ENCODE measurements at regions not wholly inside any gene's neighbourhood (a gene's known extent, or its start where the extent isn't known, plus 50 kb on each side); places are given as distances from the start of the nearest gene placed in this dataset.

GRCh38 chr1:80836505-80836904, 964.2 kb upstream of the ADGRL2 start:
- ChIA-PET POLR2A (no interaction called here), CTCF (no interaction called here)
- no peaks in the 10 kb centered on the region for H3K36me3 ChIP-seq (ENCODE audit: insufficient read depth, low read length)
- H3K27ac Mint-ChIP-seq: no peak overlapping the region
- H3K27me3 Mint-ChIP-seq: no peaks in the 10 kb centered on the region
- no peaks in the 10 kb centered on the region for H3K36me3 Mint-ChIP-seq (ENCODE audit: low read depth)
- DNase-seq: no peak
- TF ChIP-seq CTCF (IDR thresholded peaks at IDR 0.05): no peak
- peaks cover 13% of the 10 kb centered on the region for H3K9me3 Mint-ChIP-seq
- no peaks in the 10 kb centered on the region for H3K9me3 ChIP-seq (ENCODE audit: control insufficient read depth in 1 of 2, insufficient read depth in 1 of 2, low read length in 2 of 2)
- no peaks in the 10 kb centered on the region for H3K27me3 ChIP-seq (ENCODE audit: control insufficient read depth in 1 of 2, insufficient read depth in 2 of 2, low read length in 2 of 2)
- H3K4me3 ChIP-seq (ENCODE audit: low read length): no peak overlapping the region
- H3K4me1 ChIP-seq (ENCODE audit: insufficient read depth, low read length): no peaks in the 10 kb centered on the region
- no peak overlapping the region for H3K27ac ChIP-seq (ENCODE audit: low read depth in 1 of 2, low read length in 2 of 2)
- intact Hi-C loops (cut with DNase I, micrococcal nuclease): no loop called here
- H3K4me1 Mint-ChIP-seq (ENCODE audit: low read depth): no peaks in the 10 kb centered on the region
- H3K4me3 Mint-ChIP-seq: no peak overlapping the region
- ATAC-seq (ENCODE audit: poor library complexity): no peak

- DNase-seq (no peak), ATAC-seq (ENCODE audit: poor library complexity) (no peak)
- Mint-ChIP-seq H3K9me3 (peaks cover 2% of the 10 kb centered on the region), H3K36me3 (ENCODE audit: low read depth) (no peaks in the 10 kb centered on the region), H3K4me1 (ENCODE audit: low read depth) (no peaks in the 10 kb centered on the region), H3K27ac (no peak overlapping the region), H3K4me3 (no peak overlapping the region), H3K27me3 (no peaks in the 10 kb centered on the region)
- Histone ChIP-seq H3K36me3 (ENCODE audit: insufficient read depth, low read length) (no peaks in the 10 kb centered on the region), H3K27ac (ENCODE audit: low read depth in 1 of 2, low read length in 2 of 2) (no peak overlapping the region), H3K4me3 (ENCODE audit: low read length) (no peak overlapping the region), H3K9me3 (ENCODE audit: control insufficient read depth in 1 of 2, insufficient read depth in 1 of 2, low read length in 2 of 2) (peaks cover 0 to 5% of the 10 kb centered on the region in 2 experiments), H3K4me1 (ENCODE audit: insufficient read depth, low read length) (no peaks in the 10 kb centered on the region), H3K27me3 (ENCODE audit: control insufficient read depth in 1 of 2, insufficient read depth in 2 of 2, low read length in 2 of 2) (no peaks in the 10 kb centered on the region)
- ChIA-PET CTCF (no interaction called here), POLR2A (no interaction called here)
- intact Hi-C loops (cut with DNase I, micrococcal nuclease): no loop called here
- TF ChIP-seq CTCF (IDR thresholded peaks at IDR 0.05): no peak
Observed at GRCh38 chr1:80827666-80828065, 973.1 kb upstream of the ADGRL2 start.

- Mint-ChIP-seq H3K4me3 (no peak overlapping the region), H3K27me3 (no peaks in the 10 kb centered on the region), H3K4me1 (ENCODE audit: low read depth) (no peaks in the 10 kb centered on the region), H3K36me3 (ENCODE audit: low read depth) (no peaks in the 10 kb centered on the region), H3K27ac (no peak overlapping the region), H3K9me3 (peaks cover 2% of the 10 kb centered on the region)
- Histone ChIP-seq H3K27ac (ENCODE audit: low read depth in 1 of 2, low read length in 2 of 2) (no peak overlapping the region), H3K4me1 (ENCODE audit: insufficient read depth, low read length) (no peaks in the 10 kb centered on the region), H3K36me3 (ENCODE audit: insufficient read depth, low read length) (no peaks in the 10 kb centered on the region), H3K4me3 (ENCODE audit: low read length) (no peak overlapping the region), H3K9me3 (ENCODE audit: control insufficient read depth in 1 of 2, insufficient read depth in 1 of 2, low read length in 2 of 2) (peaks cover 0 to 5% of the 10 kb centered on the region in 2 experiments), H3K27me3 (ENCODE audit: control insufficient read depth in 1 of 2, insufficient read depth in 2 of 2, low read length in 2 of 2) (no peaks in the 10 kb centered on the region)
- DNase-seq (no peak), ATAC-seq (ENCODE audit: poor library complexity) (no peak)
- POLR2A ChIA-PET: no interaction called here
- TF ChIP-seq CTCF (IDR thresholded peaks at IDR 0.05): no peak
- intact Hi-C loops (cut with DNase I, micrococcal nuclease): no loop called here
- CTCF ChIA-PET: no interaction called here
Observed at GRCh38 chr1:80825067-80825466, 975.7 kb upstream of the ADGRL2 start.
